ENCODE measurements at regions not wholly inside any gene's neighbourhood (a gene's known extent, or its start where the extent isn't known, plus 50 kb on each side); places are given as distances from the start of the nearest gene placed in this dataset.

DNA sequence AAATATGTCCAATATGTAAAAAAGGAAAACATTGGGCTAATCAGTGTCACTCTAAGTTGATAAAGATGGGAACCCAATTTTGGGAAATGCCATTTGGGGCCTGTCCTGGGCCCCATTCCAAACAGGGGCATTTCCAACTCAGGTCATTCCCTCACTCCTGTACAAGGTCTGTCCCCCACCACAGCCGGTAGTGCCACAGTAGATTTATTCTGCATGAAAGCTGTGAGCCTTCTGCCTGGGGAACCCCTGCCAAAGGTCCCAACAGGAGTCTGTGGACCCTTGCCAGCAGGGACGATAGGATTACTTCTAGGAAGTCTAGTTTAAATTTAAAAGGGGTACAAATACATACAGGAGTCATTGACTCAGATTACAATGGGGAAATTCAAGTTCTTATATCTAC is 317.6 kb upstream of the GNPDA2 start:
- no peaks in the 10 kb centered on the region for H3K36me3 ChIP-seq
- ATAC-seq (no peak), DNase-seq (no peak)
- no peak overlapping the region for H3K27ac ChIP-seq
- H3K9me3 ChIP-seq = no peaks in the 10 kb centered on the region
- TF ChIP-seq POLR2A (IDR thresholded peaks at IDR 0.05) = no peak
- TF ChIP-seq, protein P1, sequence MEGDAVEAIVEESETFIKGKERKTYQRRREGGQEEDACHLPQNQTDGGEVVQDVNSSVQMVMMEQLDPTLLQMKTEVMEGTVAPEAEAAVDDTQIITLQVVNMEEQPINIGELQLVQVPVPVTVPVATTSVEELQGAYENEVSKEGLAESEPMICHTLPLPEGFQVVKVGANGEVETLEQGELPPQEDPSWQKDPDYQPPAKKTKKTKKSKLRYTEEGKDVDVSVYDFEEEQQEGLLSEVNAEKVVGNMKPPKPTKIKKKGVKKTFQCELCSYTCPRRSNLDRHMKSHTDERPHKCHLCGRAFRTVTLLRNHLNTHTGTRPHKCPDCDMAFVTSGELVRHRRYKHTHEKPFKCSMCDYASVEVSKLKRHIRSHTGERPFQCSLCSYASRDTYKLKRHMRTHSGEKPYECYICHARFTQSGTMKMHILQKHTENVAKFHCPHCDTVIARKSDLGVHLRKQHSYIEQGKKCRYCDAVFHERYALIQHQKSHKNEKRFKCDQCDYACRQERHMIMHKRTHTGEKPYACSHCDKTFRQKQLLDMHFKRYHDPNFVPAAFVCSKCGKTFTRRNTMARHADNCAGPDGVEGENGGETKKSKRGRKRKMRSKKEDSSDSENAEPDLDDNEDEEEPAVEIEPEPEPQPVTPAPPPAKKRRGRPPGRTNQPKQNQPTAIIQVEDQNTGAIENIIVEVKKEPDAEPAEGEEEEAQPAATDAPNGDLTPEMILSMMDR (IDR thresholded peaks at IDR 0.05) = no peak
- no peaks in the 10 kb centered on the region for H3K27me3 ChIP-seq
- no peaks in the 10 kb centered on the region for H3K4me1 ChIP-seq
- no peak overlapping the region for H3K4me3 ChIP-seq
- intact Hi-C loops (cut with DNase I) = no loop called here
- 45% methylated on average over 1 of the region's 2 CpGs for WGBS (ENCODE audit: insufficient coverage, low coverage, low lambda C conversion rate, missing lambda C conversion rate)

DNA sequence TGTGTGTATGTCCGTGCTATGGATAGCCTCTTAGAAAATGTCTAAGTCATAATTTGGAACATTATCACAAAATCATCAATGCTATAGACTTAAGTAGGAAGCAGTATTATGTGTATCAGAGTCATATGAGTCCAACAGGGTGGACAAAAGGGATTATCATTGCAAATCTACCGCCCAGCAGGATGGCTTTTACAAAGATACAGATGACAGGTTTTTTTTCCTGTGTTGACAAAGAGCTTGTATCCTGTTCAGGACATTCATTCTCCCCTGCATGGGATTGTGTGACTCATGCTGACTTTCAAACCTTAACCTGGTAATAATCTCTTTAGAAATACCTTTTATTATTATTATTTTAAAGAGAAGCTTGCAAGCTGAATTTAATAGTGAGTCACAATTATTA is 310.3 kb upstream of the GNPDA2 start:
- Histone ChIP-seq H3K4me3 (no peak overlapping the region), H3K4me1 (no peaks in the 10 kb centered on the region), H3K9me3 (no peaks in the 10 kb centered on the region), H3K27me3 (no peaks in the 10 kb centered on the region), H3K36me3 (no peaks in the 10 kb centered on the region), H3K27ac (no peak overlapping the region)
- intact Hi-C loops (cut with DNase I) = no loop called here
- TF ChIP-seq, protein P1 (IDR thresholded peaks at IDR 0.05) = no peak
- TF ChIP-seq POLR2A (IDR thresholded peaks at IDR 0.05) = no peak
- WGBS (ENCODE audit: insufficient coverage, low coverage, low lambda C conversion rate, missing lambda C conversion rate) = 56% methylated on average over 2 of the region's 2 CpGs
- ATAC-seq (no peak), DNase-seq (no peak)

DNA sequence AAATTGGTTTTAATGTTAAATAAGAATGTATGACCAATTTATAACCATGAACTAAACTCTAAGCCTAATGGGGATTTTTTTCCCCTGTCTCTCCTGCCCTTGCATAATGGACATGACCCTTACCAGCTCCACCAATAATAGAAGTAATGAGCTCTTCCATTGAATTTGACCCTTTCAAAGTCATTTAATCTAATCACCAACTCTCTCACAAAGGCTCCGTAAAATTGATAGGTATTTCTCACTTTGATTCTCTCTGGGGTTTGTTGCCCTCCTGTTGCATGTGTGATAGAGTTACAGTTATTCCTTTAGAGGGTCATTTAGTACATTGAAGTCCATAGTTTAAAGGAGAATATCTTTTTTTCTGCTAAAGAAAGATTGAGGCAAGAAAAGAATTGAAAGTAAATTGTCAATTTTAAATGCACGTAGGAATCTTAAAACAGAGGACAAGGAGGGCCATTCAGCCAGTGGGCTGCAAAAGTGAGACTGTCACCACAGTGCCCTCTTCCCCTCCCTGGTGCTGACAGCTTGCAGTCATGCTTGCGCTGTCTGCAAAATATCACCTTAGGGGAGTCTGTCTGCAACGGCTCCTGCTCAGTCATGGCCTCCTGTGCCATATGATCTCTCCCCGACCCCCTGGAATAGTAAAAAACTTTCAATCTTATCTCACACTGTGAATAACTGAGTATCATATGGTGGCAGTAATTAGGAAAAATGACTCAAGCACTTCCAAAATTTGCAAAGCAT is 307.5 kb upstream of the GNPDA2 start:
- intact Hi-C loops (cut with DNase I) = no loop called here
- 31% methylated on average over 5 of the region's 5 CpGs for WGBS (ENCODE audit: insufficient coverage, low coverage, low lambda C conversion rate, missing lambda C conversion rate)

DNA sequence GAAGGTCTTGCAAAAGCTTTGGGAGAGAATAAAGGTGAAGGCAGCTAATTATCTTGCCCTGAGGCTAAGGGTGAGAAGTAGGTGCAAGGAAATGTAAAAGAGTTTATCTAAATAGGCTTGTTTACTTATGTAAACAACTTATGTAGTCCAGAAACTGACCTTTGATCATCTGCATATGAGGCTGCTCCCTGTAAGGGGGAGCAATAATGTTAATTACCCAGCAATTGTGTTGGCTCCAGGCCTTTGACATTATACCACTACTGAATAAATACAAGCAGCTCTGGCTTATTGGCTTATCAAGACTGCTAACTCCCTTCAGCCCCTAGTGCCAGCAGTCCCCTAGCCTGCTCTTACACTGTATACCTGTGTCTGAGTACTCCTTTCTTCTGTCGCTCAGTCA is 303.7 kb upstream of the GNPDA2 start:
- Histone ChIP-seq H3K27me3 (no peaks in the 10 kb centered on the region), H3K9me3 (no peaks in the 10 kb centered on the region), H3K36me3 (no peaks in the 10 kb centered on the region), H3K27ac (no peak overlapping the region), H3K4me1 (no peaks in the 10 kb centered on the region), H3K4me3 (no peak overlapping the region)
- DNase-seq (no peak), ATAC-seq (no peak)
- intact Hi-C loops (cut with DNase I) = no loop called here
- TF ChIP-seq, protein P1 (IDR thresholded peaks at IDR 0.05) = no peak
- TF ChIP-seq POLR2A (IDR thresholded peaks at IDR 0.05) = no peak
- 78% methylated on average over 1 of the region's 1 CpG for WGBS (ENCODE audit: insufficient coverage, low coverage, low lambda C conversion rate, missing lambda C conversion rate)

More for the DNA sequence above, 307.5 kb upstream of the GNPDA2 start:
- no peak for TF ChIP-seq POLR2A (IDR thresholded peaks at IDR 0.05)
- TF ChIP-seq, protein P1 (IDR thresholded peaks at IDR 0.05) = no peak
- H3K27ac ChIP-seq = no peak overlapping the region
- H3K9me3 ChIP-seq = no peaks in the 10 kb centered on the region
- no peaks in the 10 kb centered on the region for H3K4me1 ChIP-seq
- no peak for DNase-seq
- no peaks in the 10 kb centered on the region for H3K27me3 ChIP-seq
- H3K36me3 ChIP-seq = no peaks in the 10 kb centered on the region
- ATAC-seq = no peak
- no peak overlapping the region for H3K4me3 ChIP-seq

All from right lobe of liver (tissue), 6 donors.